ENCODE measurements at regions not wholly inside any gene's neighbourhood (a gene's known extent, or its start where the extent isn't known, plus 50 kb on each side); places are given as distances from the start of the nearest gene placed in this dataset.

- Histone ChIP-seq H3K9me3 (no peaks in the 10 kb centered on the region), H3K27me3 (no peaks in the 10 kb centered on the region), H3K4me1 (no peaks in the 10 kb centered on the region), H3K4me3 (ENCODE audit: low read depth, low read length) (no peak overlapping the region), H3K36me3 (no peaks in the 10 kb centered on the region)
- no peak for DNase-seq
- TF ChIP-seq, protein P1, sequence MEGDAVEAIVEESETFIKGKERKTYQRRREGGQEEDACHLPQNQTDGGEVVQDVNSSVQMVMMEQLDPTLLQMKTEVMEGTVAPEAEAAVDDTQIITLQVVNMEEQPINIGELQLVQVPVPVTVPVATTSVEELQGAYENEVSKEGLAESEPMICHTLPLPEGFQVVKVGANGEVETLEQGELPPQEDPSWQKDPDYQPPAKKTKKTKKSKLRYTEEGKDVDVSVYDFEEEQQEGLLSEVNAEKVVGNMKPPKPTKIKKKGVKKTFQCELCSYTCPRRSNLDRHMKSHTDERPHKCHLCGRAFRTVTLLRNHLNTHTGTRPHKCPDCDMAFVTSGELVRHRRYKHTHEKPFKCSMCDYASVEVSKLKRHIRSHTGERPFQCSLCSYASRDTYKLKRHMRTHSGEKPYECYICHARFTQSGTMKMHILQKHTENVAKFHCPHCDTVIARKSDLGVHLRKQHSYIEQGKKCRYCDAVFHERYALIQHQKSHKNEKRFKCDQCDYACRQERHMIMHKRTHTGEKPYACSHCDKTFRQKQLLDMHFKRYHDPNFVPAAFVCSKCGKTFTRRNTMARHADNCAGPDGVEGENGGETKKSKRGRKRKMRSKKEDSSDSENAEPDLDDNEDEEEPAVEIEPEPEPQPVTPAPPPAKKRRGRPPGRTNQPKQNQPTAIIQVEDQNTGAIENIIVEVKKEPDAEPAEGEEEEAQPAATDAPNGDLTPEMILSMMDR (IDR thresholded peaks at IDR 0.05; ENCODE audit: low read depth, low read length): no peak
These were observed 665.4 kb downstream of the BCL11A start for GRCh38 chr2:59888015-59888414.

DNA sequence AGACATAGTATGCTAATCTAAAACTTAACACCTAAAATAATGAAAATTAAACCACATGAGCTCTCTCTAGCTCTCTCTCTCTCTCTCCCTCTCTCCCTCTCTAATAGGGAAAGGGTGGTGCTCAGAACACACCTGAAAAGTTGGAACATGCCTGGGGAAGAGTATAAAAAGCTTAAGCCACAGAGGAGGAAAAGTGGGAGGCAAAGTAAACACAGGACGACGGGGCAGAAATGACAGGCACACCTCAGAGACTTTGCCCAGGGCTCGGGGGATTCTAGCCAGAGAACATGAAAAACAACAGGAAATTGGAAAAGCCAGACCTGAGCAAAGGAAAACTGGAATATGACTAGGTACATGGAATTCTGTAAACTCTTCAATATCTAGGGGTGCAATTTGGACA is 666.1 kb downstream of the BCL11A start:
- Histone ChIP-seq H3K27me3 (no peaks in the 10 kb centered on the region), H3K36me3 (no peaks in the 10 kb centered on the region), H3K9me3 (no peaks in the 10 kb centered on the region), H3K4me1 (no peaks in the 10 kb centered on the region), H3K4me3 (ENCODE audit: low read depth, low read length) (no peak overlapping the region)
- TF ChIP-seq, protein P1 (IDR thresholded peaks at IDR 0.05; ENCODE audit: low read depth, low read length): no peak
- no peak for DNase-seq

GRCh38 chr2:59886759-59887158 is 666.7 kb downstream of the BCL11A start:
- Histone ChIP-seq H3K4me1 (no peaks in the 10 kb centered on the region), H3K36me3 (no peaks in the 10 kb centered on the region), H3K27me3 (no peaks in the 10 kb centered on the region), H3K9me3 (no peaks in the 10 kb centered on the region), H3K4me3 (ENCODE audit: low read depth, low read length) (no peak overlapping the region)
- TF ChIP-seq, protein P1 (IDR thresholded peaks at IDR 0.05; ENCODE audit: low read depth, low read length): no peak
- no peak for DNase-seq

GRCh38 chr2:59885541-59885940 is 667.9 kb downstream of the BCL11A start:
- TF ChIP-seq, protein P1 (IDR thresholded peaks at IDR 0.05; ENCODE audit: low read depth, low read length): no peak
- no peaks in the 10 kb centered on the region for H3K27me3 ChIP-seq
- DNase-seq: no peak
- no peak overlapping the region for H3K4me3 ChIP-seq (ENCODE audit: low read depth, low read length)
- H3K36me3 ChIP-seq: no peaks in the 10 kb centered on the region
- H3K9me3 ChIP-seq: no peaks in the 10 kb centered on the region
- no peaks in the 10 kb centered on the region for H3K4me1 ChIP-seq

GRCh38 chr2:59884166-59884565 is 669.3 kb downstream of the BCL11A start:
- Histone ChIP-seq H3K4me3 (ENCODE audit: low read depth, low read length) (no peak overlapping the region), H3K27me3 (no peaks in the 10 kb centered on the region), H3K4me1 (no peaks in the 10 kb centered on the region), H3K9me3 (no peaks in the 10 kb centered on the region), H3K36me3 (no peaks in the 10 kb centered on the region)
- TF ChIP-seq, protein P1 (IDR thresholded peaks at IDR 0.05; ENCODE audit: low read depth, low read length): no peak
- no peak for DNase-seq

DNA sequence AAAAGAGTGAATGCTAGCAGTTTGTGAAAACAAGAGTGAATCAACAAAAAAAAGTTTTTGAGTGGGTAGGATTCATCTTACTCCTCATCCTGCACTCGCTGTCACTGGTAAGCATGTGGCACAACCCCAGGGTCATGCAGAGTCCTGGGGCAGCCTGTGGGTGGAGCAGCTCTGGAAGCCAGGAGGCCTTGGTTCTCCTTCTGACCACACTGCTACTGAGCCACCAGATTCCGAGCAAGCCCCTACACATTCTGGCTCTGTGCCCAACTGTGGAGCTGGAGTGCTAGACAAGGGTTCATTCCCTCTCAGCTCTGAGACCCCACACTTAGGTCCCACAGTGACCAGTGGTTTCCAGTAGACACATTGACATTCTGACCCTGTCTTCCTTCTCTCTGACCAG is 670.6 kb downstream of the BCL11A start:
- no peaks in the 10 kb centered on the region for H3K27me3 ChIP-seq
- no peaks in the 10 kb centered on the region for H3K4me1 ChIP-seq
- no peaks in the 10 kb centered on the region for H3K9me3 ChIP-seq
- H3K36me3 ChIP-seq: no peaks in the 10 kb centered on the region
- H3K4me3 ChIP-seq (ENCODE audit: low read depth, low read length): no peak overlapping the region
- TF ChIP-seq, protein P1 (IDR thresholded peaks at IDR 0.05; ENCODE audit: low read depth, low read length): no peak
- DNase-seq: no peak

Data from BE2C (cell line).